GM18867 (cell line): ENCODE measurements at regions not wholly inside any gene's neighbourhood (a gene's known extent, or its start where the extent isn't known, plus 50 kb on each side); places are given as distances from the start of the nearest gene placed in this dataset.

ENCODE experiments used
- ATAC-seq: cut with Tn5 transposase; IDR thresholded peaks from one replicate; pipeline ENCODE4 v1.9.1; 2021; ENCODE audit warnings: mild to moderate bottlenecking, moderate library complexity; ENCODE audit not compliant: unreplicated experiment

- no peak for ATAC-seq
These were observed 1454.6 kb downstream of the AACS start for GRCh38 chr12:126519833-126520232.

- no peak for ATAC-seq
These were observed 1458.7 kb downstream of the AACS start for GRCh38 chr12:126523891-126524290.

- ATAC-seq = no peak
These were observed 1469.3 kb downstream of the AACS start for GRCh38 chr12:126534495-126534894.

GRCh38 chr12:126534942-126535341 is 1469.7 kb downstream of the AACS start:
- ATAC-seq = no peak

- ATAC-seq = no peak
These were observed 1470.7 kb downstream of the AACS start for GRCh38 chr12:126535971-126536370.

DNA sequence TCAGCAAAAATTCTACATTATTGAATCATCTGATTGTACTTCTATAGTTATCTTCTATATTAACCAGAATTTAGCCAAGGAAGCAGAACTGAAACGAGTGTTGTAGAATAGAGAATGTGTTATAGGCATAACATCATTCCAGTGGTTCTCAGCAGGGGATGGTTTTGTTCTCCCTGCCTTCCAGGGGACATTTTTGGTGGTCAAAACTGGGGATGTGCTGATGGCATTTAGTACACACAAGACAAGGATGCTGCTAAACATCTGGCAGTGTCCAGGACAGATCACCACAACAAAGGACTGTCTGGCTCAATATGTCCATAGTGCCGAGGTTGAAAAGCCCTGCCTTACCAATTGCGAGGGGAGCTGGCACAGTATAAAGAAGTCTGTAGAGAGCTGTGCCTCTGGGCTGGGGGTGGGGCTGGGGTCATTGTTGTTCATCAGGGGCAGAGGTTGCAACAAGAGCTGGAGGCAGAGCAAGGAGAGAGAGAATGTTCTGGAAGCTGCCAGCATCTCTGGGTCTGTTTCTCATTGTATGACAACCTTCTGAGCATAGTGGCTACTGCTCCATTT is 1472.8 kb downstream of the AACS start:
- ATAC-seq = no peak

DNA sequence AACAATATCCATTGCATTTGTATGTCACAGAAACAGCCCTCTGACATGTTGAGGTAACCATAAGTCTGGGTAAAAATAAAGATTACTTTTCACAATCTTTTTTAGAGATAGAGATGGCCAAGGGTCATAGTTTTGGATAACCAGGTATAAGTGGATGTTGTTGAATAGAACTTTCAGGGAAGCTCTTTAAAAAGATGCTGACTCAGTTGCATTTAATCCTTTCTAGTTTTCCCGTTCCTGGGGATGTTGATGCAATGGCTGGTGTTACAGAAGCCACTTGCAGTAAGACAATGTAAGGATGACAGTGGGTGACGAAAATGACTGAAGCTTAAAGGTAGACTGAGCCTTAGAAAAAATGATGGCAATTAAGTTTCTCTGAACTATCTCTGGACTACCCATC is 1473.7 kb downstream of the AACS start:
- no peak for ATAC-seq

GRCh38 chr12:126545411-126545810 is 1480.2 kb downstream of the AACS start:
- no peak for ATAC-seq

DNA sequence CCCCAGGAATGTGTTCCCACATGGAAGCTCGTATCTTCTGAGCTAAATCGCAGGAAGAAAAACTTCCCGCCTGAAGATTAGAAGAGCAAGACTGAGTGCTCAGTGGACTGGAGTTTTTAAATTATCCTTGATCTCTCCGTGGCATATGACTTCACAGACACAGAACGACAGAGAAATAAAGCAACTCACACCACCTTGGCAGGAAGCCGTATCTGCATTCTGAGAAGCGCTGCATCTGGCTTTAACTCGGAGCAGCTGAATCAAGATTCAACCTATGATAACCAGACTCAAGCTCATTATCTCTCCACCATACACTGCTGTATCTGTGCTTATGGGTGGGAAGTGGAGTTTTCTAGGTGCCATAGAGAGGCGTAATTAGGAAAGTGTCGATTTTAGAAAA is 1482.7 kb downstream of the AACS start:
- ATAC-seq = no peak

GRCh38 chr12:126551869-126552268 is 1486.6 kb downstream of the AACS start:
- no peak for ATAC-seq

DNA sequence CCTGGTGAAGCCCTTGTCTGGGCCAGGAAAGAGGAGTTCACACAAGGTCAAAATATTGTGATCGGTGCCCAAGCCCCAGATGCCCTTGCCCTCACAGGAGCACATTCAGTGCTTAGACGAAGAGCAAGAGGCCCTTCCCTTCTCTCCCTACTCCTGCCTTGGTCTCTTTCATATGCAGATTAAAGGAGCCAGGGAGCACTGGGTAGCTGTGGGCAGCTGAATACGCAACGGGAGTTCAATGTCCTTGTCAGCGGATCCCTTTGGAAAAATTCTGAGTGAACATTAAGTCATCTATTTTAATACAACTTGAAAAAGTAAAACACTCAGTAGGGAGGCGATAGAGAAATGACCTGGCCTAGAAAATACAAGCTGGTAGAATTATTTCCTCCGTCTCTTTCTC is 1489.4 kb downstream of the AACS start:
- ATAC-seq = no peak

DNA sequence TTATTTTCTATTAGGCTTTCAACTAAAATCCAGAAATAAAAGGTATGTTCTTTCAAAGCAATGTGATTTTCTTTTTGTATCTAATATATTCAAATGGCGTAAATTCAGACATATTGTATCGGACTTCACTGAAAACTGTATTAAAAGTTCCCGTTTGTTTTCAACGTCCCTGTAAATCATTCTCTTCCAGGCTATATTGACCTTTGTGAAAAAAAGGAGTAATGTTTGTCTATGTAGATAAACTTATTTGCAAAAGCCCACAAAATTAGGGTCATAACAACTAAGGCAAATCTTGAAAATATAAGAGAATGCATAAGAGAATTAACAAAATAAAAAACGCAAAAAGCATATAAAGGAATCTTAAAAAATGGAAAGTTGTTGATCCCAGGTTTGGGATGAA is 1492.4 kb downstream of the AACS start:
- ATAC-seq = no peak

- no peak for ATAC-seq
These were observed 1493.0 kb downstream of the AACS start for GRCh38 chr12:126558219-126558618.

GRCh38 chr12:126558810-126559209 is 1493.6 kb downstream of the AACS start:
- no peak for ATAC-seq

DNA sequence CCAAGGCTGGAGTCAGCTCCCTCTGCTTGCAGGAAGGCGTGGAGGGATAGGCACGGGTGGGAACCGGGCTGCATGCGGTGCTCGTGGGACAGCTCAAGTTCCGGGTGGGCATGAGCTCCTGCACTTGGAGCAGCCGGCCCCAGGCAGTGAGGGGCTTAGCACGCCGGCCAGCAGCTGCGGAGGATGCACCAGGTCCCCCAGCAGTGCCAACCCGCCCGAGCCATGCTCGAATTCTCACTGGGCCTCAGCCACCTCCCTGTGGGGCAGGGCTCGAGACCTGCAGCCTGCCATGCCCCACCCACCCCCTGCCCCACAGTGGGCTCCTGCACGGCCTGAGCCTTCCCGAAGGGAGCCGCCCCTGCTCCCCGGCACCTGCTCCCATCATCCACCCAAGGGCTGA is 1501.8 kb downstream of the AACS start:
- ATAC-seq = no peak

DNA sequence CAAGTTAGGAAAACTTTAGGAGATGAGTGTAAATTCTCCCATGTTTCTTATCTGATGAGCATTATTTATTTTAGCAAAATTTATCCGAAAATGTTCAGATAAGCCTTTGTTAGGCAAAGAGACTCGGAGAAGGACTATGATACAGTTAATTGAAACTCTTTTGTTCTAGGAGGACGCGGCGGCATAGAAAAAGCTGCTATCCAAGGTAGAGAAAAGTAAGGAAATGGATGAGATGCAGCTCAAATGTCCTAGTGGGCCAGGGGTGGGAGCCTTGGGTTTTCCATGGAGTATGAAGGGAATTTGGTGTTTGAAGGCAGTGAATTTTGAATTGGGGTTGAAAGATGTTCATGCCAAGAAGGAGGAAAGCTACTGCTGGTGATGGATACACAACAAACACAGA is 1504.5 kb downstream of the AACS start:
- ATAC-seq = no peak

DNA sequence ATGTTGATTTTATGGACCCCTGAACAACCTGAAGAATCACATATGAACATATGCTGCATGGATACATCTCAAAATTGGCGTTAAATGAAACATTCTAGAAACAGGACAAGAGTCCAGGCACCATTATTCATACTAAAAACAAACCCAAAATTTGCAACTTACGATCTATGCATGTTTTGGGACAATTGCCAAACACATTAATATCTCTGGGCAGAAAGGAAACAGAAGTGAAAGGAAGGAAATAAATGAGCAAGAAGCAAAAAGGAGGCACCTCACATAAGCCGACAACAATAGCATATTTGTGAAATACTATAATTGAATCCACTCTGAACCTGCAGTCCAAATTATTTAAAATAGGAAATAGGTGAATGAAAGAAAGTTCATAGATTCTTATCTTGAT is 1505.3 kb downstream of the AACS start:
- ATAC-seq = no peak

- ATAC-seq = no peak
These were observed 1506.9 kb downstream of the AACS start for GRCh38 chr12:126572170-126572569.

- no peak for ATAC-seq
These were observed 1516.4 kb downstream of the AACS start for GRCh38 chr12:126581655-126582054.

DNA sequence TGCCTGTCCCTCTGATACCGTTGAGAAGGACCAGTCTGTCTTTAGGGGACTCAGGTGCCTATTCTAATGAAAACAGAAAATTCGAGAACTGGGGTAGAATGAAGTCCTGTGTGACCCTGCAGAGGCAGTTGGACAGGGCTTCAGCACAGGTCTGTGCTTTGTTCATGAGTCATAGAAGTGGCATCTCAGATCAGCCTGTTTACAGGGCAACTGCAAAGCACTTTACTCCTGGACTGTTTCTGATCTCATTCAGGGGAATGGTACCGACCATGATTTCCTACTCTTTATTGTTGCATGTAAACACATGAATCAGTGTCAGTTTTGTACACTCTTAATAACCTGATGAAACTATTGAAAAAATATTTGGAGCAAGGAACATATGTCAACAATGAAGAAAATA is 1517.0 kb downstream of the AACS start:
- ATAC-seq = no peak

GRCh38 chr12:126588586-126589249 is 1523.5 kb downstream of the AACS start:
- ATAC-seq = no peak

DNA sequence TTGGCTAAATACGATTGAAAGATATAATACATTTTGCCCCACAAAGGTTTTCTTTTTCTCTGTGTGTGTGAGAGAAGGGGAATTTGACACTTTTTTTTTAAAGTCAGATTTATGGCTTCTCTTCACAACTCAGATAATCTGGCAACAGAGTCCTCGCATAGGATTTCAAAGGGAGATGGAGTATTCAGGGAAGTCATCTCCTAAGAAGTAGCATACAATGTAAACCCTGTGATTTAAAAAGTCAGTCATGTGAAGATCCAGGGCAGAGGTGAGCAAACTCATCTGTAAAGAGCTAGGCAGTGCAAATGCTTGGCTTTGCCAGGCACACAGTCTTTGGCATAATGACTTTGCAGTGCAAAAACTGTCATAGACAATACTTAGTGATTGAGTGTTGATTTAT is 1526.3 kb downstream of the AACS start:
- ATAC-seq = no peak
